Fibroblast of the conjunctiva (primary cell): ENCODE measurements at regions not wholly inside any gene's neighbourhood (a gene's known extent, or its start where the extent isn't known, plus 50 kb on each side); places are given as distances from the start of the nearest gene placed in this dataset.

Experiments
- DNase-seq: peaks from one replicate; pipeline ENCODE4 v3.0.0-alpha.2; 2010; ENCODE audit warnings: low read depth

DNA sequence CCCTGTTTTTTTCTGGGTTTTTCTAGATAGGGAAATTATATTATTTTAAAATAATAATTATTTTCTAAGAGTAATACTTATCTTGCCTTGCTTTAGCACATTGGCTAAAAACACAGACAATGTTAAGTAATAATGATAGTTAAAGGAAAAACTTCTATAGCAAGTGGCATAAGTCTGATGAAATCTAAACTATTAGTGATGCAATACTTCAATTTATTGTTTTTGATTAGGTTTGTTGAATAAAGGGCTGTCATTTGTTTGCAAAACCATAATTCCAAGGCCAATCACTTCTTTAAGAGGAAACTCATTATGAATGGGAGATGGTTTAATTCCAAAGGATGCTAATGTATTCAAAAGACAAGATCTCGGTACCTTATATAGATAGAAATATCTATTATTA lies 293.8 kb upstream of the FBXL7 start:
- DNase-seq, result no peak

DNA sequence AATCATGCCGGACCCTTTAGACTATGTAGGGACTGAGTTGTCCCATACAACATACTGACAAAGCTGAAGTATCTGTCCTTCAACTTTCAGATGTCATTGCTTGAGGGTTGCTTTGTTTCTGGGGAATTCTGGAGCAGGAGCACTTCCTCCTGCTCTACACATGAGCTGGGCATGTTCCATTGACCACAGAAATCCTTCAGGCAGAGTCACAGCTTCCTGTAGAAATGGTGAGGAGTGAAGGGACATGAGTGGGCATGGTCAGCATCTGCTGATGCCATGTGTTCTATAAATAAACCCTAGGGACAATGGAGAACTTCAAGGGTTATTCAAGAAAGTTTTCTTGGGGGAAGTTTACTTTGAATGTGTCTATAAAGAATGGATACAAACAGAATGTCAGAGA lies 296.6 kb upstream of the FBXL7 start:
- no peak for DNase-seq

DNA sequence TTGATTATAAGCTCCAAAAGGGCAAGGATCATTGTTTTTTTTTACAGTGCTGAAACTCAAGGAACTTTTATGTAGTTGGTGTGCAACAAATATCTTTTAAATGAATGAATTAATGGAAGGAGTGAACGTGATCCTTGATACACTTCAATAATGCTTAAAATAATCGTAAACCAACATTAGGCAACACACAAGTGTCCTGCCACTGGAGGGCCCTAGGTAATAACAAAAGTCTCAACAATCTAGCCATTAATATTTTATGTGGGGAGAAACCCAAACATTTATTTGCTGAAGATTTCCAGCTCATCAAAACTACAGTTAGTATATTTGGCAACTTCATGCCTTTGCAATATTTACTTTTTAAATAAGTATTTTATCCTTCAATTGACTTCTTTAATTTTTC lies 309.0 kb upstream of the FBXL7 start:
- DNase-seq, result no peak

- no peak for DNase-seq
These were observed 311.9 kb upstream of the ANKH start for GRCh38 chr5:15183520-15183919.

DNA sequence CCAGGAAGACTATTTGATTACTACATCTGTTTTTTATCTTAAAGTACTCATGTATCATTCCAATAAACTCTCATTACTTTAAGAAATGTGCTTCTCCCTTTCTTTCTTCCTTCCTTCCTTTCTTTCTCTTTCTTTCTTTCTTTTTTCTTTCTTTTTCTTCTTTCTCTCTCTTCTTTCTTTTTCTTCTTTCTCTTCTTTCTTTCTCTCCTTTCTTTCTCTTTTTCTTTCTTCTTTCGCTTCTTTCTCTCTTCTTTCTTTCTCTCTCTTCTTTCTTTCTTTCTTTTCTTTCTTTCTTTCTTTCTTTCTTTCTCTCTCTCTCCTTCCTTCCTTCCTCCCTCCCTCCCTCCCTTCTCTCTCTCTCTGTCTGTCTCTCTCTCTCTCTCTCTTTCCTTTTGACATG lies 298.6 kb upstream of the ANKH start:
- DNase-seq, result no peak

- DNase-seq, result no peak
These were observed 296.8 kb upstream of the ANKH start for GRCh38 chr5:15168358-15168757.

DNA sequence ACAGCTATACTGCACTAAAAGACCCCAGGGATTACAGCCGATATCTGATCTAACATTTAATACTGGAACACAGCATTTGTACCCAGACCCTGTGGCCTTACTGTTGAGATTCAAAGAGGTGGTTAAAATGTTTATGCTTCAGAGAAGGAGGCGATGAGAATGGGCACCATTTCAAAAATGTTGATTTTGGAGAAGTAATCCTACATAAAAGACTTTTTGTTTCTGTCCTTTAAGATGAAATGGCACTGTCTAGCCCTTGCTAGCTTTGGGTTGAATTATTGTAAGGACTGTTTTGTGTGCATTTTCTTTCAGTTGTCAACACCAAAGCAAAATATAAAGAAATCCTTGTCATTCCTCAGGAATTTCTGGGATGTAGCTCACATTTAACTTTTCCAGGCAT lies 288.5 kb upstream of the ANKH start:
- DNase-seq, result no peak

DNA sequence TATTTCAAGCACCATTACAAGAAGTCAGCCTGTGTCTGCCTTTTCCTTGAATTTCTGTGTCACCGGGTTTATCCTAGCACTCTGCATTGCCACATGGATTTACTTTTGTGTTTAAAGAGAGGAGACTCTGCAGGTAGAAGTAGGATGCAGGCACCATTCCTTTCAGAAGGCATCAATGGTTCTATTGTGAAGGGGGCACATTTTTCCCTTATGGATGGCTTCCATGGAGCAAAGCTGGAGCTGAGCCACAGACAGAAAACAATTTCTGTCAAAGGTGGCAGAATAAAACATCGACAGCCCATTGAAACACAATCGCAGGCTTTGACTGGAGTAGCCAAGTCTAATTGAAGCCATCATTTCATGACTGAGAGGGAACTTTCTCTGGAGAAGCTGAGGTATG lies 288.0 kb upstream of the ANKH start:
- no peak for DNase-seq

DNA sequence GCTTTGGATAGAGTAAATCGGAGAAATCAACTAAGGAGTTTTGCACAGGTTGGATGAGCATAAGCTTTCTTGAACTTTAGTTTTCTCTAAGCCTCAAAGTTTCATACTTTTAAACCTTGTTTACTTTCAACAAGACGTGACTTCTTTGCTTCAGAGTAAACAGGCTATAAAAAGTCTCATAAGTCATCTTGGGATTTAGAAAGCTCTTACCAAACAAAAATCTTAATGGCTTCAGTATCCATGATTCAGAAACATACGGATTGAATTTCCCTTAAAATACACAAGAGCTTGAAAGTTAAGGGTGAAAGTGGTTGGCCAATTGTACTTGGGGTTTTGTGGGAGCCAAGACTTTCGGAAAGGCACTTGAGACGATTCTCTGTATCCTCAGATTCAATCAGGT lies 270.9 kb upstream of the ANKH start:
- DNase-seq, result no peak

DNA sequence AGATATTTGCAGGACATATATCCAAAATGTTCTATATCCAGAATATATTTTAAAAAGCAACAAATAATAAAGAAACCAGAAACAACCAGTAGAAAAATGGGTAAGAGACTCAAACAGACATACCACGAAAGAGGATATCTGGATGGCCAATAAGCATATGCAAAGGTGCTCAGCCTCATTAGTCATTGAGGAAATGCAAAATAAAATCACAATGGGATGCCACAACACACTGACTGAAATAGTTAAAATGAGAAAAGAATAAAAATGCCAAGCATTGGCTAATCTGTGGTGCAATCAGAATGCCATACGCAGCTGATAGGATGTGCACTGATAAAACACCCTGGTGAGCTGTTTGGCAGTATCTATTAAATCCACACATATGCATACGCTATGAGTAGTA lies 265.8 kb upstream of the ANKH start:
- no peak for DNase-seq

DNA sequence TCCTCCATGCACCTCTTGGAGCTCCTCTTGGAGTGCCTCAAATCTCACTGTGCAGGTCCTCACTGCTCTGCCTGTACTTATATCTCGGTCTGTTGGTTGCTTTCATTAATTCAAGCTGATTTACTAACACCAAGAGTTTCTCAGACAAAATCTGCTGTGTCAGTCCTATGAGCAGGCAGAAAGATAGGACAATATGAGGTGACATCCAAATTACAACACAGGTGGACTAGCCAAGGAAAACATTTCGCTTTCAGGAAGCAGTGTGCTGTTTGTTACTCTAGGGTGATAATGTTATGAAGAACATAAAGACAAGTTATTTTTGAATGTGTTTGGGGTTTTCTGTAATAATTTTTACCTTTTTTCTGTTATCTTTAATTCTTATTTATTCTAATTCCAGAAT lies 264.1 kb upstream of the ANKH start:
- DNase-seq, result no peak

GRCh38 chr5:15133456-15133965 lies 261.9 kb upstream of the ANKH start:
- no peak for DNase-seq

- no peak for DNase-seq
These were observed 261.3 kb upstream of the ANKH start for GRCh38 chr5:15132816-15133405.

GRCh38 chr5:15131909-15132308 lies 260.3 kb upstream of the ANKH start:
- no peak for DNase-seq

DNA sequence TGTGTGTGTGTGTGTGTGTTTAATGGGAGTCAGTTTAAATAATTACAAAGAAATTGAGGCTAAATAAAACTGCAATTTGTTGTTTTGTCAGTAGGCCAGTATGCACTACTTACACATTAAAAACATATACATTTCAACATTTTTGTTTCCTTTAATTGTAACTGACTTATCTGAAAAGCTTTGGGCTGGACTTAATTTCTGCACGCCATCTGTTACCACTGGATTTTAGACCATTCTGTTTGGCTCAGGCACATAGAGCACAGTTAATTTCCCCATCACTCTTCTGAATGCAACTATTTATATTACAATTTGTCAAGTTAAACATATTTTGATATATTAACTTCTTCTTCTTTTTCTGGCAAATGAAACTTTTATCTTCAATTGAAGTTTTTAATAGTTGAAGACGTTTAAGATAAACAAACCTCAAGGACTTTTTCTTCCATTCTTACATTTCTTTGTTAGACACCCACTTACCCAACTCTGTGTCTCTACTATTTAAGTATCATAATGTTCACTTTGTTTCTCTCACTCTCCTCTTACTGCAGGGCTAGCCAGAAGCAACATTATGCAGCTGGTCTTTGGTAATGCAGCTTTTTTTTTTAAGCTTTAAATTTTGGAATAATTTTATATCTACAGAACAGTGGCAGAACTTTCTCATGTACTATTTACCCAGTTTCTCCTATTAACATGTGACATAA lies 253.4 kb upstream of the ANKH start:
- no peak for DNase-seq

DNA sequence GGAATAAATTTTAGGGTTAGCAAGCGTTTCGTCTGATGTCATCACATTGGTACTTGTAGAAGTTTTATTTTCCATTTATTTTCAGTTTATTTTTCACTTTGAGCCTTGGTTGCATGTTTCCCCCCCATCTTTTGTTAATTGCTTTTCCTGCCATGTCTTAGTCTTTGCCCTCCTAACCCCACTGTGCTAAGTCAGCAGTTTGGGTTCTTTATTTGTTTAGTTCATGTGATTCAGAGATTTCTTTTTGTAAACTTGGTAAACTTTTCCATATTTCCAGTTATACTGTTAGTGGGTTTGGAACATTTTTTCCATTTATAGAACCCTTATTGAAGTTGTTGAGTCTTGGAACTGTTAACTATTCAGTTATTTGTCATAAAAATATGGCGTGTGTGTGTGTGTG lies 252.9 kb upstream of the ANKH start:
- DNase-seq, result no peak

DNA sequence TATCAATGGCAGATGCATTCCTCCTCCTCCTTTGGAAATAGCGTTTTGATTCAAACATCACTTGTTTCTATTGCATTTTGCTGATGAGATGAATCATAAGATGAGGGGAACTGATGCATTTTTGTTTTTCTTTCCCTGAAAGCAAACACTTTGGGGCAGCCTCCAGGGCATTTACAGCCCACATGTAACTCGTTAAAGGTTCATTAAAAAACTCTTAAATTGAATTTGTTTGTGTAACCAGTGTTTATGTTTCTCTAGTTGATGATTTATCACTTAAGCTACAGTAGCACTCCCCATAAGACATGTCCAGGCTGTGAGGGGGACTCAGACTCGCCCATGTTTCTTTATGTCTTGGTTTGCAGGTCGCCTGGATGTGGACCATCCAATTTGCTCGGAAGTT lies 246.1 kb upstream of the ANKH start:
- DNase-seq, result no peak

DNA sequence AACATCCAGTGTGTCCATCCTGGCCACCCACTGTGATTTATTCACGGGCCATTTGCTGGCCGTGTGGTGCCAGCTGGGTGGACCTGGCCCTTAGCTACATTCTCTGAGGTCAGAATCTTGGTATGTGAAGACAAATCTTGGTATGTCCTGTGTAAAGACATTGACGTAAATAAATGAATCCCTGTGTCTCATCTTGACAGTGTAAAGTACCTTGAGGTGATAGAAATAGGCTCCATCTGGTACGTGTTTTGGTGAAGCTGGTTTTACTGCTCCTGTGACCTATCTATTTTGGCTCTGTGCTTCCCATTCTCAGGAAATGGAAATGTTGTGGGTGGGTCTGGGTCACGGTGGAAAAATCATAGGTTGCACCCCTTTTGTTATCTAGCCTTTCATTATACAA lies 245.4 kb upstream of the ANKH start:
- DNase-seq, result no peak

GRCh38 chr5:15106530-15107283 lies 235.1 kb upstream of the ANKH start:
- no peak for DNase-seq

- DNase-seq, result peak; percentile 30
These were observed 234.3 kb upstream of the ANKH start for GRCh38 chr5:15105799-15106393.

GRCh38 chr5:15103864-15104263 lies 232.3 kb upstream of the ANKH start:
- no peak for DNase-seq

- no peak for DNase-seq
These were observed 231.6 kb upstream of the ANKH start for GRCh38 chr5:15103130-15103529.

- no peak for DNase-seq
These were observed 226.0 kb upstream of the ANKH start for GRCh38 chr5:15097552-15097951.
